ENCODE measurements at regions not wholly inside any gene's neighbourhood (a gene's known extent, or its start where the extent isn't known, plus 50 kb on each side); places are given as distances from the start of the nearest gene placed in this dataset.

DNA sequence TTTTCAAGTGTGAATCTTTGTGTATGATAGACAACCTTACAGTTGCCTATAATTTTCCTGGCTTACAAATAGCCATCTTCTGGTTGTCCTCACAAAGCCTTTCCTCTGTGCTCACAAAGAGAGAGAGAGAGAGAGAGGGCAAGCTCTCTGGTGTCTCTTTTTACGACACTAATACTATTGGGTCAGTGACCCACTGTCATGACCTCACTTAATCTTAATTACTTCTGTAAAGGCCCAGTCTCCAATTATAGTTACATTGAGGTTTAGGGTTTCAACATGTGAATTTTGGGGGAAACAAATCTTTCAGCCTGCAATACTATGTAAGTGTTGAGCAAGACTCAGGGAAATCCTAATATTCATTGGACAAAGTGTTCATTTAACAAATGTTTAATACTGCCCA is 167.4 kb upstream of the COL11A1 start:
- TF ChIP-seq, protein P1, sequence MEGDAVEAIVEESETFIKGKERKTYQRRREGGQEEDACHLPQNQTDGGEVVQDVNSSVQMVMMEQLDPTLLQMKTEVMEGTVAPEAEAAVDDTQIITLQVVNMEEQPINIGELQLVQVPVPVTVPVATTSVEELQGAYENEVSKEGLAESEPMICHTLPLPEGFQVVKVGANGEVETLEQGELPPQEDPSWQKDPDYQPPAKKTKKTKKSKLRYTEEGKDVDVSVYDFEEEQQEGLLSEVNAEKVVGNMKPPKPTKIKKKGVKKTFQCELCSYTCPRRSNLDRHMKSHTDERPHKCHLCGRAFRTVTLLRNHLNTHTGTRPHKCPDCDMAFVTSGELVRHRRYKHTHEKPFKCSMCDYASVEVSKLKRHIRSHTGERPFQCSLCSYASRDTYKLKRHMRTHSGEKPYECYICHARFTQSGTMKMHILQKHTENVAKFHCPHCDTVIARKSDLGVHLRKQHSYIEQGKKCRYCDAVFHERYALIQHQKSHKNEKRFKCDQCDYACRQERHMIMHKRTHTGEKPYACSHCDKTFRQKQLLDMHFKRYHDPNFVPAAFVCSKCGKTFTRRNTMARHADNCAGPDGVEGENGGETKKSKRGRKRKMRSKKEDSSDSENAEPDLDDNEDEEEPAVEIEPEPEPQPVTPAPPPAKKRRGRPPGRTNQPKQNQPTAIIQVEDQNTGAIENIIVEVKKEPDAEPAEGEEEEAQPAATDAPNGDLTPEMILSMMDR (IDR thresholded peaks at IDR 0.05), result no peak
- no peak for TF ChIP-seq POLR2A (IDR thresholded peaks at IDR 0.05)

All from Peyer's patch (tissue), 4 donors.